H9 (cell line): ENCODE measurements at regions not wholly inside any gene's neighbourhood (a gene's known extent, or its start where the extent isn't known, plus 50 kb on each side); places are given as distances from the start of the nearest gene placed in this dataset.

Experiments
- DNase-seq: peaks from one replicate; pipeline ENCODE4 v3.0.0-alpha.2; 2017
- H2AFZ ChIP-seq: one replicate; pipeline ENCODE4 v1.6.1; 2013; ENCODE audit warnings: mild to moderate bottlenecking, low read length, control low read depth, moderate library complexity
- H2AK5ac ChIP-seq: 2 replicates; pipeline ENCODE4 v1.6.1; 2013; ENCODE audit warnings: low read length, control low read depth, mixed read lengths; ENCODE audit not compliant: insufficient read length
- H2BK120ac ChIP-seq: one replicate; pipeline ENCODE4 v1.6.1; 2013; ENCODE audit warnings: low read depth, mild to moderate bottlenecking, low read length, control low read depth, inconsistent platforms; ENCODE audit not compliant: poor library complexity, severe bottlenecking
- H2BK12ac ChIP-seq: 2 replicates; pipeline ENCODE4 v1.6.1; 2013; ENCODE audit warnings: low read length, control low read depth, mixed read lengths, low read depth; ENCODE audit not compliant: insufficient read length
- H2BK15ac ChIP-seq: 2 replicates; pipeline ENCODE4 v1.6.1; 2013; ENCODE audit warnings: low read depth, low read length, control low read depth
- H2BK20ac ChIP-seq: one replicate; pipeline ENCODE4 v1.6.1; 2013; ENCODE audit warnings: low read depth, mild to moderate bottlenecking, low read length, control low read depth, inconsistent platforms; ENCODE audit not compliant: poor library complexity, severe bottlenecking
- H2BK5ac ChIP-seq: 2 replicates; pipeline ENCODE4 v1.6.1; 2013; ENCODE audit warnings: low read length, control low read depth, mixed read lengths; ENCODE audit not compliant: insufficient read length
- H3K14ac ChIP-seq: 2 replicates; pipeline ENCODE4 v1.6.1; 2013; ENCODE audit warnings: low read length, control low read depth; ENCODE audit not compliant: insufficient read depth
- H3K18ac ChIP-seq: 2 replicates; pipeline ENCODE4 v1.6.1; 2013; ENCODE audit warnings: low read depth, mild to moderate bottlenecking, mixed read lengths, low read length, control low read depth; ENCODE audit not compliant: insufficient read length
- H3K23ac ChIP-seq: 2 replicates; pipeline ENCODE4 v1.6.1; 2013; ENCODE audit warnings: low read length, control low read depth, mixed read lengths, low read depth; ENCODE audit not compliant: insufficient read length
- H3K23me2 ChIP-seq: 2 replicates; pipeline ENCODE4 v1.6.1; 2013; ENCODE audit warnings: low read depth, mild to moderate bottlenecking, mixed read lengths, low read length, control low read depth; ENCODE audit not compliant: insufficient read length, poor library complexity, severe bottlenecking
- H3K27ac ChIP-seq: 2 replicates; pipeline ENCODE4 v1.5.1; 2013; ENCODE audit warnings: low read length, control low read depth, mixed read lengths, low read depth; ENCODE audit not compliant: insufficient read length
- H3K27me3 ChIP-seq: 2 replicates; pipeline ENCODE4 v1.6.1; 2013; ENCODE audit warnings: low read length, control low read depth, inconsistent platforms; ENCODE audit not compliant: insufficient read depth
- H3K4ac ChIP-seq: 2 replicates; pipeline ENCODE4 v1.6.1; 2013; ENCODE audit warnings: low read depth, mild to moderate bottlenecking, control low read depth, inconsistent platforms, low read length, moderate library complexity
- H3K4me1 ChIP-seq: 2 replicates; pipeline ENCODE4 v1.6.1; 2013; ENCODE audit warnings: low read length, control low read depth, inconsistent platforms; ENCODE audit not compliant: insufficient read depth
- H3K4me2 ChIP-seq: 2 replicates; pipeline ENCODE4 v1.6.1; 2013; ENCODE audit warnings: low read length, control low read depth, mixed read lengths; ENCODE audit not compliant: insufficient read length, insufficient read depth
- H3K56ac ChIP-seq: 2 replicates; pipeline ENCODE4 v1.6.1; 2013; ENCODE audit warnings: low read depth, mild to moderate bottlenecking, mixed read lengths, low read length, control low read depth; ENCODE audit not compliant: insufficient read length
- H3K79me1 ChIP-seq: 2 replicates; pipeline ENCODE4 v1.6.1; 2013; ENCODE audit warnings: low read depth, mild to moderate bottlenecking, moderate library complexity, low read length, control low read depth, inconsistent platforms; ENCODE audit not compliant: insufficient read depth, poor library complexity, severe bottlenecking
- H3K79me2 ChIP-seq: 2 replicates; pipeline ENCODE4 v1.6.1; 2013; ENCODE audit warnings: low read length, control low read depth, inconsistent platforms; ENCODE audit not compliant: insufficient read depth
- H3K9ac ChIP-seq: 2 replicates; pipeline ENCODE4 v1.6.1; 2013; ENCODE audit warnings: low read length, control low read depth, mixed read lengths; ENCODE audit not compliant: insufficient read length; ENCODE audit errors: extremely low read depth
- H3K9me3 ChIP-seq: one replicate; pipeline ENCODE4 v1.6.1; 2013; ENCODE audit warnings: low read depth, low read length, inconsistent platforms; ENCODE audit not compliant: control insufficient read depth
- H3T11ph ChIP-seq: one replicate; pipeline ENCODE4 v1.6.1; 2013; ENCODE audit warnings: mild to moderate bottlenecking, low read length, control low read depth, inconsistent platforms
- H4K20me1 ChIP-seq: one replicate; pipeline ENCODE4 v1.6.1; 2013; ENCODE audit not compliant: control insufficient read depth, insufficient read length, insufficient read depth
- H4K5ac ChIP-seq: 2 replicates; pipeline ENCODE4 v1.6.1; 2013; ENCODE audit warnings: low read depth, mild to moderate bottlenecking, mixed read lengths, low read length, control low read depth; ENCODE audit not compliant: insufficient read length
- H4K8ac ChIP-seq: replicated peaks from 2 replicates; pipeline ENCODE4 v1.6.1; 2013; ENCODE audit warnings: low read length, control low read depth, mixed read lengths, low read depth; ENCODE audit not compliant: insufficient read length
- H4K91ac ChIP-seq: 2 replicates; pipeline ENCODE4 v1.6.1; 2013; ENCODE audit warnings: low read depth, mild to moderate bottlenecking, moderate library complexity, mixed read lengths, low read length, control low read depth; ENCODE audit not compliant: insufficient read length
- H3K27ac Mint-ChIP-seq, 3 experiments: 2 replicates in 2 of 3; 3 replicates in 1 of 3; pipeline ENCODE4 v1.8.0; 2020 to 2021; ENCODE audit warnings: mixed read lengths in 3 of 3, mild to moderate bottlenecking in 1 of 3, moderate library complexity in 1 of 3
- H3K27me3 Mint-ChIP-seq: 2 replicates; pipeline ENCODE4 v1.8.0; 2021; ENCODE audit warnings: low read depth, mild to moderate bottlenecking, moderate library complexity, mixed read lengths
- H3K36me3 Mint-ChIP-seq, 3 experiments: 2 replicates in 2 of 3; 3 replicates in 1 of 3; pipeline ENCODE4 v1.8.0; 2020 to 2021; ENCODE audit warnings: low read depth in 3 of 3, mixed read lengths in 3 of 3; ENCODE audit not compliant: insufficient read depth in 1 of 3
- H3K4me1 Mint-ChIP-seq, 2 experiments: 2 replicates each; pipeline ENCODE4 v1.8.0; 2020; ENCODE audit warnings: mixed read lengths in 2 of 2
- H3K4me3 Mint-ChIP-seq, 2 experiments: 2 replicates in 1 of 2; 3 replicates in 1 of 2; pipeline ENCODE4 v1.8.0; 2020 to 2021; ENCODE audit warnings: mild to moderate bottlenecking in 2 of 2, mixed read lengths in 2 of 2, moderate library complexity in 1 of 2
- H3K9me3 Mint-ChIP-seq, 2 experiments: 2 replicates in 1 of 2; 3 replicates in 1 of 2; pipeline ENCODE4 v1.8.0; 2020; ENCODE audit warnings: mild to moderate bottlenecking in 2 of 2, mixed read lengths in 2 of 2, moderate library complexity in 1 of 2
- TF ChIP-seq, protein P1 (sequence below): fragments of 200-600 bp; sonication (generic); conservative IDR thresholded peaks from 3 replicates; pipeline ENCODE4 v1.8.0; 2021; ENCODE audit warnings: antibody characterized with exemption, mild to moderate bottlenecking

DNA sequence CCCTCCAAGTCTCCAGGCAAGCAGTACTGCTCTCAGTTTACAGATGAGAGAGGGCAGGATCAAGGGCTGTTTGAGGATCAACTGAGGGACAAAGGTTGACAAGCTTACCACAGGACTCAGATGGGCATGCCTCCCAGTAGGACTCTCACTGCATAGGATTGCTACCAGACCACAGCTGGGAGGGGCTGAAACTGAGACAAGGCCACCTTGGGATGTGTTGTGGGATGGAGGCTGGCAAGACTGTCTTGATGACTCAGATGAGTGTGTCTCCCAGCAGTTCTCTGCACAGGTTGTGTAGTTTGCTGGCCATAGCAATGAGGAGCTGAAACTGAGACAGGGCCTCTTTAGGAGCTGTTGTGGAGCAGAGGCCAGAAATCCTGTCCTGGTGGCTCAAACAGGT lies 222.2 kb upstream of the IRX1 start:
- H3K18ac ChIP-seq: no peak overlapping the region
- H3K9me3 Mint-ChIP-seq: peaks cover 13 to 15% of the 10 kb centered on the region in 2 experiments
- no peak overlapping the region for H3K56ac ChIP-seq
- H3K79me1 ChIP-seq: no peaks in the 10 kb centered on the region
- peaks cover 0 to 10% (median 2%) of the 10 kb centered on the region in 3 experiments; a peak in 4 of 7 replicates for H3K36me3 Mint-ChIP-seq
- no peak overlapping the region for H3K27ac Mint-ChIP-seq
- H3K79me2 ChIP-seq: no peaks in the 10 kb centered on the region
- H3K23ac ChIP-seq: no peak overlapping the region
- no peak overlapping the region for H4K5ac ChIP-seq
- H3K4me3 Mint-ChIP-seq: no peak overlapping the region
- H3K4ac ChIP-seq: no peak overlapping the region
- H4K91ac ChIP-seq: no peak overlapping the region
- no peaks in the 10 kb centered on the region for H4K20me1 ChIP-seq
- H4K8ac ChIP-seq: no peak overlapping the region
- no peaks in the 10 kb centered on the region for H3K4me1 Mint-ChIP-seq
- H3K27me3 ChIP-seq: no peaks in the 10 kb centered on the region
- H3K27ac ChIP-seq: no peak overlapping the region
- H2BK12ac ChIP-seq: no peak overlapping the region
- H3K23me2 ChIP-seq: no peaks in the 10 kb centered on the region
- H3K27me3 Mint-ChIP-seq: peaks cover 6% of the 10 kb centered on the region; the same call in 1 of the 2 replicates
- H3K9me3 ChIP-seq: no peaks in the 10 kb centered on the region
- H3K4me1 ChIP-seq: no peaks in the 10 kb centered on the region
- DNase-seq: no peak
- H3K14ac ChIP-seq: no peak overlapping the region
- no peak overlapping the region for H2BK5ac ChIP-seq
- H2BK120ac ChIP-seq: no peak overlapping the region
- no peak overlapping the region for H3K4me2 ChIP-seq
- no peak overlapping the region for H3T11ph ChIP-seq
- H2BK15ac ChIP-seq: no peak overlapping the region
- no peak overlapping the region for H2BK20ac ChIP-seq
- TF ChIP-seq, protein P1, sequence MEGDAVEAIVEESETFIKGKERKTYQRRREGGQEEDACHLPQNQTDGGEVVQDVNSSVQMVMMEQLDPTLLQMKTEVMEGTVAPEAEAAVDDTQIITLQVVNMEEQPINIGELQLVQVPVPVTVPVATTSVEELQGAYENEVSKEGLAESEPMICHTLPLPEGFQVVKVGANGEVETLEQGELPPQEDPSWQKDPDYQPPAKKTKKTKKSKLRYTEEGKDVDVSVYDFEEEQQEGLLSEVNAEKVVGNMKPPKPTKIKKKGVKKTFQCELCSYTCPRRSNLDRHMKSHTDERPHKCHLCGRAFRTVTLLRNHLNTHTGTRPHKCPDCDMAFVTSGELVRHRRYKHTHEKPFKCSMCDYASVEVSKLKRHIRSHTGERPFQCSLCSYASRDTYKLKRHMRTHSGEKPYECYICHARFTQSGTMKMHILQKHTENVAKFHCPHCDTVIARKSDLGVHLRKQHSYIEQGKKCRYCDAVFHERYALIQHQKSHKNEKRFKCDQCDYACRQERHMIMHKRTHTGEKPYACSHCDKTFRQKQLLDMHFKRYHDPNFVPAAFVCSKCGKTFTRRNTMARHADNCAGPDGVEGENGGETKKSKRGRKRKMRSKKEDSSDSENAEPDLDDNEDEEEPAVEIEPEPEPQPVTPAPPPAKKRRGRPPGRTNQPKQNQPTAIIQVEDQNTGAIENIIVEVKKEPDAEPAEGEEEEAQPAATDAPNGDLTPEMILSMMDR: no peak
- H3K9ac ChIP-seq: no peak overlapping the region
- H2AK5ac ChIP-seq: no peak overlapping the region
- no peak overlapping the region for H2AFZ ChIP-seq
